Fibroblast of lung (primary cell): ENCODE measurements at regions not wholly inside any gene's neighbourhood (a gene's known extent, or its start where the extent isn't known, plus 50 kb on each side); places are given as distances from the start of the nearest gene placed in this dataset.
A peak's percentile ranks its signal among the peaks of the same experiment; 100 is the strongest.

Experiments used
- DNase-seq, 2 donors: peaks; one replicate each; pipeline versions ENCODE4 v3.0.0 to v3.0.0-alpha.2; 2010; ENCODE audit warnings: low read depth in 2 of 2
- H2AFZ ChIP-seq: 2 replicates; pipeline ENCODE4 v1.5.1; 2012; ENCODE audit warnings: low read length, control low read depth, inconsistent platforms
- H3K27ac ChIP-seq: 2 replicates; pipeline ENCODE4 v1.5.1; 2011; ENCODE audit warnings: low read length, control low read depth; ENCODE audit not compliant: insufficient read depth
- H3K27me3 ChIP-seq: 2 replicates; pipeline ENCODE4 v1.5.1; 2011; ENCODE audit warnings: mild to moderate bottlenecking, low read length; ENCODE audit not compliant: control insufficient read depth, insufficient read depth
- H3K36me3 ChIP-seq: 2 replicates; pipeline ENCODE4 v1.5.1; 2011; ENCODE audit warnings: low read length; ENCODE audit not compliant: control insufficient read depth, insufficient read depth
- H3K4me1 ChIP-seq: 2 replicates; pipeline ENCODE4 v1.5.1; 2011; ENCODE audit warnings: low read length; ENCODE audit not compliant: control insufficient read depth, insufficient read depth; ENCODE audit errors: extremely low read depth
- H3K4me2 ChIP-seq: 2 replicates; pipeline ENCODE4 v1.5.1; 2011; ENCODE audit warnings: low read length, control low read depth; ENCODE audit not compliant: insufficient read depth; ENCODE audit errors: extremely low read depth
- H3K4me3 ChIP-seq, 4 experiments: fragments of 200-600 bp in 1 of 4; sonication (generic) in 1 of 4; replicated peaks in 1 of 4; 2 replicates each; pipeline ENCODE4 v1.5.1; 2011 to 2016; ENCODE audit warnings: low read length in 4 of 4, low read depth in 3 of 4, mild to moderate bottlenecking in 3 of 4, control low read depth in 2 of 4, inconsistent platforms in 1 of 4, mixed read lengths in 1 of 4; ENCODE audit not compliant: insufficient read depth in 1 of 4; ENCODE audit errors: control extremely low read depth in 1 of 4
- H3K79me2 ChIP-seq: 2 replicates; pipeline ENCODE4 v1.5.1; 2012; ENCODE audit warnings: mild to moderate bottlenecking, low read length, inconsistent platforms; ENCODE audit not compliant: control insufficient read depth, insufficient read depth
- H3K9ac ChIP-seq: 2 replicates; pipeline ENCODE4 v1.5.1; 2011; ENCODE audit warnings: mild to moderate bottlenecking, low read length, control low read depth; ENCODE audit not compliant: insufficient read depth
- H3K9me3 ChIP-seq: 2 replicates; pipeline ENCODE4 v1.5.1; 2012; ENCODE audit warnings: low read depth, low read length; ENCODE audit not compliant: control insufficient read depth, insufficient read depth
- H4K20me1 ChIP-seq: 2 replicates; pipeline ENCODE4 v1.5.1; 2011; ENCODE audit warnings: low read length; ENCODE audit not compliant: control insufficient read depth, insufficient read depth; ENCODE audit errors: extremely low read depth
- CTCF ChIP-seq, 2 donors: IDR thresholded peaks in 1 of 2; conservative IDR thresholded peaks in 1 of 2; 1 replicate in 1 of 2; 2 replicates in 1 of 2; pipeline ENCODE4 v1.5.1; 2011 to 2012; ENCODE audit warnings: low read length in 2 of 2, control low read depth in 1 of 2, inconsistent platforms in 1 of 2, low read depth in 1 of 2, mild to moderate bottlenecking in 1 of 2
- EZH2 ChIP-seq: IDR thresholded peaks from 2 replicates; pipeline ENCODE4 v1.5.1; 2012; ENCODE audit warnings: low read length, control low read depth, mild to moderate bottlenecking; ENCODE audit errors: missing control alignments

DNA sequence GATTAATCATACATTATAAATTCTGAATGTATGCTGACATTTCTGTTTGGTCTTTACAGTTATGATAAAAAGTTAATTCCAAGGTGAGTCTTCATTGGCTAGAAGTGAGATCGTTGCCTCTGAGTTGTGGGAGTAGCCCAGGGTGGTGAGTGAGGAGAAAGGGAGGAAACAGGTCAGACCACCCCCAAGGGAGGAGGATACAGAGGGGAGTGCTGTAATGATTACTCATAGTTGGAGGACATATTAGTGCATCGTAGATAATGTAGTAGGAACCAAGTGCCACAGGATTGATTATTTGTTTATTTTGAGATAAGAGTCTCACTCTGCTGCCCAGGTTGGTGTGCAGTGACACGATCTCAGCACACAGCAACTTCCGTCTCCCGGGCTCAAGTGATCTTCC lies 672.2 kb downstream of the INHBA start:
- Histone ChIP-seq H2AFZ (no peak overlapping the region), H3K27ac (no peak overlapping the region), H3K27me3 (no peaks in the 10 kb centered on the region), H4K20me1 (no peaks in the 10 kb centered on the region), H3K36me3 (no peaks in the 10 kb centered on the region), H3K4me2 (no peak overlapping the region), H3K9me3 (no peaks in the 10 kb centered on the region), H3K9ac (no peak overlapping the region), H3K4me1 (peaks cover 16% of the 10 kb centered on the region), H3K79me2 (no peaks in the 10 kb centered on the region), H3K4me3 (no peak overlapping the region)
- peak in 1 of 2 donors; percentile 62 for DNase-seq
- TF ChIP-seq EZH2, result no peak
- TF ChIP-seq CTCF (conservative IDR thresholded peaks at IDR 0.05 in 1 of 2, IDR thresholded peaks at IDR 0.05 in 1 of 2; ENCODE audit: low read depth in 1 of 2, low read length in 2 of 2), result no peak

- H3K79me2 ChIP-seq, result no peaks in the 10 kb centered on the region
- H3K9me3 ChIP-seq, result no peaks in the 10 kb centered on the region
- H3K27me3 ChIP-seq, result no peaks in the 10 kb centered on the region
Observed at GRCh38 chr7:41029072-41029499, 673.8 kb downstream of the INHBA start.

DNA sequence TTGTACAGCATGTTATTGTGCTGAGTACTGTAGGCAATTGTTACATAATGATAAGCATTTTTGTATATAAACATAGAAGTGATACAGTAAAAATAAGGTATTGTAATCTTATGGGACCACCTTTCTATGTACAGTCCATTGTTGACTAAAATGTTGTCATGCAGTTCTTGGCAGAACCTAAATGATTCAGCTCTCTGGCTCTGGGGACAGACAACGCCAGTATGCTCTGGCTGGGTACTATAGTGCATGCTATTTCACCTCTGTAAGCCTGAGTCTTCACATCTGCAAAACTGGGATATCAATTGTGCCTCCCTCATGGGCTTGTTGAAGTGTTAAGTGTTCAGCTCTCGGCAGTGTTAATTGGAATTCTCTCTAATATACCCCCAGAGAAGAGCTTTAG lies 674.3 kb downstream of the INHBA start:
- Histone ChIP-seq H3K27me3 (no peaks in the 10 kb centered on the region), H3K4me3 (no peak overlapping the region), H3K9ac (no peak overlapping the region), H3K27ac (peak overlapping the region; percentile 51), H3K79me2 (no peaks in the 10 kb centered on the region), H3K4me1 (peaks cover 16% of the 10 kb centered on the region), H3K4me2 (peak overlapping the region; percentile 18), H3K9me3 (no peaks in the 10 kb centered on the region), H3K36me3 (no peaks in the 10 kb centered on the region), H4K20me1 (no peaks in the 10 kb centered on the region), H2AFZ (no peak overlapping the region)
- TF ChIP-seq EZH2 (no peak), CTCF (conservative IDR thresholded peaks at IDR 0.05 in 1 of 2, IDR thresholded peaks at IDR 0.05 in 1 of 2; ENCODE audit: low read depth in 1 of 2, low read length in 2 of 2) (no peak)
- peak in 1 of 2 donors; percentile 48 for DNase-seq

More at GRCh38 chr7:41029072-41029499, 673.8 kb downstream of the INHBA start:
- Histone ChIP-seq H3K9ac (no peak overlapping the region), H3K4me2 (no peak overlapping the region), H3K4me3 (no peak overlapping the region), H3K36me3 (no peaks in the 10 kb centered on the region), H2AFZ (no peak overlapping the region), H3K4me1 (peaks cover 16% of the 10 kb centered on the region), H3K27ac (peak overlapping the region; percentile 51), H4K20me1 (no peaks in the 10 kb centered on the region)
- TF ChIP-seq CTCF (conservative IDR thresholded peaks at IDR 0.05 in 1 of 2, IDR thresholded peaks at IDR 0.05 in 1 of 2; ENCODE audit: low read depth in 1 of 2, low read length in 2 of 2), result no peak
- TF ChIP-seq EZH2, result no peak
- peak; percentile 88 to 99 for DNase-seq
